OCI-LY3 (cell line): ENCODE measurements at regions not wholly inside any gene's neighbourhood (a gene's known extent, or its start where the extent isn't known, plus 50 kb on each side); places are given as distances from the start of the nearest gene placed in this dataset.
A peak's percentile ranks its signal among the peaks of the same experiment; 100 is the strongest.

Experiments used
- H2AFZ ChIP-seq: fragments of 200-600, 300-600 bp; shearing (Covaris generic); 2 replicates; pipeline ENCODE4 v1.6.0; 2014; ENCODE audit warnings: antibody characterized with exemption, low read depth, low read length
- H3K27ac ChIP-seq: fragments of 200-600, 300-600 bp; sonication (generic); 2 replicates; pipeline ENCODE4 v1.5.1; 2014; ENCODE audit warnings: mild to moderate bottlenecking, low read length, moderate library complexity, mixed read lengths
- H3K27me3 ChIP-seq: fragments of 200-600, 300-600 bp; sonication (generic); 2 replicates; pipeline ENCODE4 v1.6.1; 2014; ENCODE audit warnings: low read depth, low read length, mixed read lengths
- H3K36me3 ChIP-seq: fragments of 200-600, 300-600 bp; sonication (generic); replicated peaks from 2 replicates; pipeline ENCODE3; 2014; ENCODE audit warnings: low read depth, low read length, mixed read lengths
- H3K4me1 ChIP-seq: fragments of 300-600, 200-600 bp; sonication (generic); 2 replicates; pipeline ENCODE4 v1.6.1; 2014; ENCODE audit warnings: low read length, mixed read lengths
- H3K4me2 ChIP-seq: fragments of 200-600, 300-600 bp; sonication (generic); 2 replicates; pipeline ENCODE4 v1.6.1; 2014; ENCODE audit warnings: low read length, mixed read lengths
- H3K4me3 ChIP-seq: fragments of 300-600, 200-600 bp; sonication (generic); 2 replicates; pipeline ENCODE4 v1.5.1; 2014; ENCODE audit warnings: antibody characterized with exemption, mild to moderate bottlenecking, low read length, moderate library complexity
- H3K79me2 ChIP-seq: fragments of 300-600, 200-600 bp; shearing (Covaris generic); 2 replicates; pipeline ENCODE4 v1.6.1; 2014; ENCODE audit warnings: mild to moderate bottlenecking, low read length, mixed read lengths
- H3K9ac ChIP-seq: fragments of 300-600, 200-600 bp; shearing (Covaris generic); 2 replicates; pipeline ENCODE4 v1.6.0; 2014; ENCODE audit warnings: mild to moderate bottlenecking, low read length, moderate library complexity
- H3K9me3 ChIP-seq: fragments of 200-600, 300-600 bp; shearing (Covaris generic); 2 replicates; pipeline ENCODE4 v1.6.1; 2014; ENCODE audit warnings: low read length, mixed read lengths; ENCODE audit not compliant: insufficient read depth
- H4K20me1 ChIP-seq: fragments of 200-600, 300-600 bp; sonication (generic); 2 replicates; pipeline ENCODE4 v1.6.1; 2016; ENCODE audit warnings: low read length, mixed read lengths; ENCODE audit not compliant: insufficient read depth
- CTCF ChIP-seq: fragments of 200-600, 300-600 bp; sonication (generic); IDR thresholded peaks from 2 replicates; pipeline ENCODE4 v1.5.1; 2014; ENCODE audit warnings: antibody characterized with exemption, low read length, low read depth
- EZH2phosphoT487 ChIP-seq: fragments of 200-600 bp; shearing (Covaris generic); IDR thresholded peaks from 2 replicates; pipeline ENCODE4 v1.6.1; 2018; ENCODE audit warnings: antibody characterized with exemption, mixed run types, low read depth

- Histone ChIP-seq H3K9ac (no peak overlapping the region), H3K4me2 (no peak overlapping the region), H2AFZ (no peak overlapping the region), H3K27ac (no peak overlapping the region), H3K4me1 (peaks cover 6% of the 10 kb centered on the region; the same call in 1 of the 2 replicates), H3K9me3 (no peaks in the 10 kb centered on the region), H3K36me3 (no peaks in the 10 kb centered on the region), H3K27me3 (peaks cover 21% of the 10 kb centered on the region), H3K4me3 (no peak overlapping the region), H4K20me1 (no peaks in the 10 kb centered on the region), H3K79me2 (no peaks in the 10 kb centered on the region)
- TF ChIP-seq EZH2phosphoT487, result no peak
- TF ChIP-seq CTCF, result no peak
These were observed 77.6 kb upstream of the EYA2 start for GRCh38 chr20:46816886-46817638.

- TF ChIP-seq CTCF, result peak; percentile 68
- TF ChIP-seq EZH2phosphoT487, result no peak
- Histone ChIP-seq H3K4me3 (no peak overlapping the region), H3K27me3 (peaks cover 21% of the 10 kb centered on the region), H3K27ac (no peak overlapping the region), H3K4me2 (0 out of 2 replicates have a peak overlapping the region, but pooled peaks have one; percentile 3), H2AFZ (0 out of 2 replicates have a peak overlapping the region, but pooled peaks have one; percentile 36), H3K9ac (no peak overlapping the region), H3K36me3 (no peaks in the 10 kb centered on the region), H3K9me3 (no peaks in the 10 kb centered on the region), H3K79me2 (no peaks in the 10 kb centered on the region), H3K4me1 (no peaks in the 10 kb centered on the region), H4K20me1 (no peaks in the 10 kb centered on the region)
These were observed 74.0 kb upstream of the EYA2 start for GRCh38 chr20:46820682-46821081.

GRCh38 chr20:46823271-46823751 lies 71.3 kb upstream of the EYA2 start:
- no peak overlapping the region for H3K4me2 ChIP-seq
- no peaks in the 10 kb centered on the region for H3K9me3 ChIP-seq
- peaks cover 4% of the 10 kb centered on the region for H3K27me3 ChIP-seq
- TF ChIP-seq EZH2phosphoT487 (no peak), CTCF (no peak)
- no peaks in the 10 kb centered on the region for H3K36me3 ChIP-seq
- no peaks in the 10 kb centered on the region for H4K20me1 ChIP-seq
- H3K27ac ChIP-seq, result no peak overlapping the region
- no peak overlapping the region for H3K9ac ChIP-seq
- H3K79me2 ChIP-seq, result no peaks in the 10 kb centered on the region
- no peak overlapping the region for H3K4me3 ChIP-seq
- H3K4me1 ChIP-seq, result peaks cover 9% of the 10 kb centered on the region
- H2AFZ ChIP-seq, result no peak overlapping the region

- Histone ChIP-seq H3K4me2 (no peak overlapping the region), H3K36me3 (no peaks in the 10 kb centered on the region), H3K4me1 (peaks cover 14% of the 10 kb centered on the region), H4K20me1 (no peaks in the 10 kb centered on the region), H2AFZ (no peak overlapping the region), H3K79me2 (no peaks in the 10 kb centered on the region), H3K9me3 (no peaks in the 10 kb centered on the region), H3K4me3 (no peak overlapping the region), H3K9ac (no peak overlapping the region), H3K27ac (no peak overlapping the region), H3K27me3 (peaks cover 4% of the 10 kb centered on the region)
- TF ChIP-seq EZH2phosphoT487, result no peak
- no peak for TF ChIP-seq CTCF
These were observed 70.9 kb upstream of the EYA2 start for GRCh38 chr20:46823753-46824152.
